ENCODE measurements at regions not wholly inside any gene's neighbourhood (a gene's known extent, or its start where the extent isn't known, plus 50 kb on each side); places are given as distances from the start of the nearest gene placed in this dataset.
"Not testable (repeated sequence)": the region's sequence is repeated elsewhere in the genome, so short reads cannot be mapped to it uniquely, and the experiment has no call there.

- DNase-seq (ENCODE audit: low read depth, low spot score), result no peak
These were observed 772.9 kb upstream of the SLITRK6 start for GRCh38 chr13:86572115-86572514.

- no peak for DNase-seq (ENCODE audit: low read depth, low spot score)
These were observed 780.4 kb upstream of the SLITRK6 start for GRCh38 chr13:86579662-86580061.

- no peak for DNase-seq (ENCODE audit: low read depth, low spot score)
These were observed 782.5 kb upstream of the SLITRK6 start for GRCh38 chr13:86581706-86582105.

- DNase-seq (ENCODE audit: low read depth, low spot score), result no peak
These were observed 785.1 kb upstream of the SLITRK6 start for GRCh38 chr13:86584301-86584700.

GRCh38 chr13:86585835-86586234 is 786.6 kb upstream of the SLITRK6 start:
- no peak for DNase-seq (ENCODE audit: low read depth, low spot score)

GRCh38 chr13:86591862-86592261 is 792.6 kb upstream of the SLITRK6 start:
- DNase-seq (ENCODE audit: low read depth, low spot score), result no peak

GRCh38 chr13:86601351-86601750 is 802.1 kb upstream of the SLITRK6 start:
- no peak for DNase-seq (ENCODE audit: low read depth, low spot score)

- no peak for DNase-seq (ENCODE audit: low read depth, low spot score)
These were observed 807.0 kb upstream of the SLITRK6 start for GRCh38 chr13:86606264-86606663.

GRCh38 chr13:86608701-86609100 is 809.5 kb upstream of the SLITRK6 start:
- no peak for DNase-seq (ENCODE audit: low read depth, low spot score)

- DNase-seq (ENCODE audit: low read depth, low spot score), result no peak
These were observed 834.1 kb upstream of the SLITRK6 start for GRCh38 chr13:86633346-86633745.

- DNase-seq (ENCODE audit: low read depth, low spot score), result not testable (repeated sequence)
These were observed 852.0 kb upstream of the SLITRK6 start for GRCh38 chr13:86651171-86651570.

- no peak for DNase-seq (ENCODE audit: low read depth, low spot score)
These were observed 853.8 kb upstream of the SLITRK6 start for GRCh38 chr13:86653009-86653408.

GRCh38 chr13:86655561-86655960 is 856.3 kb upstream of the SLITRK6 start:
- DNase-seq (ENCODE audit: low read depth, low spot score), result no peak

- no peak for DNase-seq (ENCODE audit: low read depth, low spot score)
These were observed 860.9 kb upstream of the SLITRK6 start for GRCh38 chr13:86660090-86660489.

- no peak for DNase-seq (ENCODE audit: low read depth, low spot score)
These were observed 866.6 kb upstream of the SLITRK6 start for GRCh38 chr13:86665842-86666241.

GRCh38 chr13:86673931-86674431 is 874.8 kb upstream of the SLITRK6 start:
- DNase-seq (ENCODE audit: low read depth, low spot score), result no peak

GRCh38 chr13:86681223-86681622 is 882.0 kb upstream of the SLITRK6 start:
- DNase-seq (ENCODE audit: low read depth, low spot score), result no peak

- DNase-seq (ENCODE audit: low read depth, low spot score), result no peak
These were observed 885.2 kb upstream of the SLITRK6 start for GRCh38 chr13:86684402-86684801.

GRCh38 chr13:86689911-86690310 is 890.7 kb upstream of the SLITRK6 start:
- no peak for DNase-seq (ENCODE audit: low read depth, low spot score)

GRCh38 chr13:86692291-86692690 is 893.1 kb upstream of the SLITRK6 start:
- no peak for DNase-seq (ENCODE audit: low read depth, low spot score)

GRCh38 chr13:86710013-86710412 is 910.8 kb upstream of the SLITRK6 start:
- DNase-seq (ENCODE audit: low read depth, low spot score), result no peak

- DNase-seq (ENCODE audit: low read depth, low spot score), result no peak
These were observed 911.7 kb upstream of the SLITRK6 start for GRCh38 chr13:86710896-86711295.

- no peak for DNase-seq (ENCODE audit: low read depth, low spot score)
These were observed 915.3 kb upstream of the SLITRK6 start for GRCh38 chr13:86714495-86714894.

- no peak for DNase-seq (ENCODE audit: low read depth, low spot score)
These were observed 925.9 kb upstream of the SLITRK6 start for GRCh38 chr13:86725105-86725504.
